Activated CD4-positive, alpha-beta memory T cell treated with anti-CD3 and anti-CD28 coated beads for 36 hours (primary cell): ENCODE measurements at regions not wholly inside any gene's neighbourhood (a gene's known extent, or its start where the extent isn't known, plus 50 kb on each side); places are given as distances from the start of the nearest gene placed in this dataset.

ENCODE experiments used
- CTCF ChIA-PET: fragments of 350-600 bp; sonication (Branson Sonifier 250); formaldehyde crosslinking; loops from one replicate; lab custom pipeline; 2021; ENCODE audit warnings: antibody characterized with exemption, inconsistent platforms; lab: Charles Lee
- POLR2A ChIA-PET: fragments of 350-600 bp; sonication (Branson Sonifier 250); formaldehyde crosslinking; loops from one replicate; lab custom pipeline; 2021; ENCODE audit warnings: antibody characterized with exemption; lab: Charles Lee
- DNase-seq: peaks from one replicate; pipeline ENCODE4 v3.0.0-alpha.2; 2020
- H3K27ac Mint-ChIP-seq: one replicate; pipeline ENCODE4 v1.8.0; 2021; ENCODE audit warnings: mixed read lengths
- H3K27me3 Mint-ChIP-seq: one replicate; pipeline ENCODE4 v1.8.0; 2021; ENCODE audit warnings: mixed read lengths
- H3K36me3 Mint-ChIP-seq: one replicate; pipeline ENCODE4 v1.8.0; 2021; ENCODE audit warnings: mixed read lengths
- H3K4me1 Mint-ChIP-seq: one replicate; pipeline ENCODE4 v1.8.0; 2021; ENCODE audit warnings: low read depth, mixed read lengths
- H3K4me3 Mint-ChIP-seq: one replicate; pipeline ENCODE4 v1.8.0; 2021; ENCODE audit warnings: mild to moderate bottlenecking, mixed read lengths
- H3K9me3 Mint-ChIP-seq: one replicate; pipeline ENCODE4 v1.8.0; 2021; ENCODE audit warnings: mixed read lengths
- intact Hi-C: fragments of 100-400 bp; cut with micrococcal nuclease; formaldehyde crosslinking; loops from one replicate; pipeline ENCODE4 v1.15.1; 2023

DNA sequence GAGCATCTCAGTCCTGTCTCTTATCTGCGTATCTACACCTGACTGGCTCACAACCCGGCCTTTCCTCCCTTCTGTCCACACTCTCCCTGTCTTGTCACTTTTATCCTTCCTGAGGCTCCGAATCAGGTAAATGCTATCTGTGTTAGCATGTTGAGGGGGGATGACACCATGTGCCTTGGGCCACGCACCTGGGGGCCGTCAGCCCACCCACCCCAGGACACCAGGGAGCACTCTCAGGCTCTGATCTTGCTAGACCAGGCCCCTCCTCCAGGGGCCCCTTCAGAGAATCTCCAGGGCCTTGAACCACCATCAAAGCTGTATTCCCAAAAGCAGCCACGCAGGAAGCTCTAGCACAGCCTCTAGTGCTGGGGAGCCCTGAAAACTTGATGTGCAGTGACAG, 278.7 kb upstream of the SHH start:
- H3K27ac Mint-ChIP-seq = no peak overlapping the region
- no peaks in the 10 kb centered on the region for H3K9me3 Mint-ChIP-seq
- POLR2A ChIA-PET = no interaction called here
- DNase-seq = no peak
- intact Hi-C loops = no loop called here
- no peaks in the 10 kb centered on the region for H3K4me1 Mint-ChIP-seq
- no peak overlapping the region for H3K4me3 Mint-ChIP-seq
- H3K27me3 Mint-ChIP-seq = peaks cover 1% of the 10 kb centered on the region
- H3K36me3 Mint-ChIP-seq = no peaks in the 10 kb centered on the region
- CTCF ChIA-PET = no interaction called here

DNA sequence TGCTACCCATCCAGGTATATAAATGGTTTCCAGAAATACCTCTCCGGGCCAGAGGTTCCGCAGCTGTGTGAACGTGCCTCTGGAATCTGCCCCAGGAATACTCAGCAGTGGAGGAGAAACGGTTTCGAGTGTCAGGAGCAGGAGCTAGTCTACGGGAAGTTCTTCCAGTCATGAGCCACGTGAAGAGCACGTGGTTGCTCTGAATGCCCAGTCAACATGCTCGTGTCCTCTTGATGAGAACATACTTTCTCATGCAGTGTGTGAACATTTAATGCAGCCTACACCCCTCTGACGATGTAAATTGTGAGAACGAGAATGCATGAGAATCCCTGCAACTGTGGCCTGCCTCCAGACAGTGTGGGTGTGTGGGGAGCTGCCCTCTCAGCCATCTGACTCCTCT, 277.0 kb upstream of the SHH start:
- no peak for DNase-seq
- ChIA-PET CTCF (no interaction called here), POLR2A (no interaction called here)
- H3K4me3 Mint-ChIP-seq = no peak overlapping the region
- no peaks in the 10 kb centered on the region for H3K9me3 Mint-ChIP-seq
- H3K4me1 Mint-ChIP-seq = no peaks in the 10 kb centered on the region
- H3K36me3 Mint-ChIP-seq = no peaks in the 10 kb centered on the region
- H3K27ac Mint-ChIP-seq = no peak overlapping the region
- peaks cover 1% of the 10 kb centered on the region for H3K27me3 Mint-ChIP-seq
- intact Hi-C loops = no loop called here

DNA sequence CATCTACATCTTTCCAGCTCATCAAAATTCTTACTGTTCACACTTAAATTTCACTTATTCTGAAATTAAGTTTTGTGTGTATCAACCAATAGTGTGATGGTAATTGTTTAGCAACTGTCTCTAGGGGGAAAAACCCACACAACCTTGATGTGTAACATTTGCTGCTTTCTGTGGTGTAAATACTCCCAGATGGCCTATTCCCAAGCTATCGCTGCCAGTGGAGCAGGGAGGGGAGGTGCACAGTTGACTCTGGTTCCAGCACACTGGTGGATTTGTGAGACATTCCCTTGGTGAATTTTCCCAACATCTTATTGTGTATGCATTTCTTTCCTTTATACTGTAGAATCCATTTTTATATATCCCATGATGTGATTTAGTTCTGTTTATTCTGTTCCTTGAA, 275.9 kb upstream of the SHH start:
- intact Hi-C loops = no loop called here
- Mint-ChIP-seq H3K36me3 (no peaks in the 10 kb centered on the region), H3K4me3 (no peak overlapping the region), H3K27ac (no peak overlapping the region), H3K27me3 (peaks cover 1% of the 10 kb centered on the region), H3K4me1 (no peaks in the 10 kb centered on the region), H3K9me3 (no peaks in the 10 kb centered on the region)
- ChIA-PET POLR2A (no interaction called here), CTCF (no interaction called here)
- no peak for DNase-seq

GRCh38 chr7:156082048-156083040, 270.1 kb upstream of the SHH start:
- Mint-ChIP-seq H3K27me3 (no peaks in the 10 kb centered on the region), H3K36me3 (no peaks in the 10 kb centered on the region), H3K4me1 (no peaks in the 10 kb centered on the region), H3K9me3 (no peaks in the 10 kb centered on the region), H3K27ac (no peak overlapping the region), H3K4me3 (no peak overlapping the region)
- ChIA-PET POLR2A (no interaction called here), CTCF (no interaction called here)
- intact Hi-C loops = no loop called here
- no peak for DNase-seq

GRCh38 chr7:156080596-156080995, 268.3 kb upstream of the SHH start:
- no peak for DNase-seq
- no peak overlapping the region for H3K4me3 Mint-ChIP-seq
- no peaks in the 10 kb centered on the region for H3K27me3 Mint-ChIP-seq
- H3K27ac Mint-ChIP-seq = no peak overlapping the region
- ChIA-PET POLR2A (no interaction called here), CTCF (no interaction called here)
- intact Hi-C loops = no loop called here
- H3K4me1 Mint-ChIP-seq = no peaks in the 10 kb centered on the region
- no peaks in the 10 kb centered on the region for H3K36me3 Mint-ChIP-seq
- no peaks in the 10 kb centered on the region for H3K9me3 Mint-ChIP-seq

DNA sequence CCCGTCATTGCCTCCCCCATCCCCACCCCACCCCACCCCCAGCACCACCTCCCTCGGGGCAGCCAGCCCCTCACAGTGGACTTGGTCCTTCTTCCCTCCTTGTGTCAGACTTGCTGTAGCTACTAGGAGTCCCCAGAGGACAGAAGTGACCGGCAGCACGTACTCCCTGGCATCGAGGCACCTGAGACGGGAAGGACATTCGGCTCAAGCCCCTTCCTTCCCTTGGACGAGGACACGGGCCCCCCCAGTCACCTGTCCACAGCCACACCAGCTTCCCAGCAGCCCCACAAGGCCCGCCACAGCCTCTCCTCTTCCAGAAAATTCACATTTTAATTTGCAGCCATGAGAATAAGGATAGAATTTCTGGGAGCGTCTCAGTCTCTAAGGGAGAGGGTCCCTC, 267.8 kb upstream of the SHH start:
- no peak for DNase-seq
- no peak overlapping the region for H3K4me3 Mint-ChIP-seq
- H3K27me3 Mint-ChIP-seq = no peaks in the 10 kb centered on the region
- H3K36me3 Mint-ChIP-seq = no peaks in the 10 kb centered on the region
- POLR2A ChIA-PET = no interaction called here
- no peaks in the 10 kb centered on the region for H3K4me1 Mint-ChIP-seq
- H3K27ac Mint-ChIP-seq = no peak overlapping the region
- intact Hi-C loops = no loop called here
- H3K9me3 Mint-ChIP-seq = no peaks in the 10 kb centered on the region
- CTCF ChIA-PET = no interaction called here

- H3K4me3 Mint-ChIP-seq = no peak overlapping the region
- no peaks in the 10 kb centered on the region for H3K9me3 Mint-ChIP-seq
- no peaks in the 10 kb centered on the region for H3K36me3 Mint-ChIP-seq
- DNase-seq = no peak
- no peaks in the 10 kb centered on the region for H3K27me3 Mint-ChIP-seq
- POLR2A ChIA-PET = no interaction called here
- intact Hi-C loops = no loop called here
- CTCF ChIA-PET = no interaction called here
- H3K4me1 Mint-ChIP-seq = no peaks in the 10 kb centered on the region
- no peak overlapping the region for H3K27ac Mint-ChIP-seq
Observed at GRCh38 chr7:156079156-156079555, 266.9 kb upstream of the SHH start.

DNA sequence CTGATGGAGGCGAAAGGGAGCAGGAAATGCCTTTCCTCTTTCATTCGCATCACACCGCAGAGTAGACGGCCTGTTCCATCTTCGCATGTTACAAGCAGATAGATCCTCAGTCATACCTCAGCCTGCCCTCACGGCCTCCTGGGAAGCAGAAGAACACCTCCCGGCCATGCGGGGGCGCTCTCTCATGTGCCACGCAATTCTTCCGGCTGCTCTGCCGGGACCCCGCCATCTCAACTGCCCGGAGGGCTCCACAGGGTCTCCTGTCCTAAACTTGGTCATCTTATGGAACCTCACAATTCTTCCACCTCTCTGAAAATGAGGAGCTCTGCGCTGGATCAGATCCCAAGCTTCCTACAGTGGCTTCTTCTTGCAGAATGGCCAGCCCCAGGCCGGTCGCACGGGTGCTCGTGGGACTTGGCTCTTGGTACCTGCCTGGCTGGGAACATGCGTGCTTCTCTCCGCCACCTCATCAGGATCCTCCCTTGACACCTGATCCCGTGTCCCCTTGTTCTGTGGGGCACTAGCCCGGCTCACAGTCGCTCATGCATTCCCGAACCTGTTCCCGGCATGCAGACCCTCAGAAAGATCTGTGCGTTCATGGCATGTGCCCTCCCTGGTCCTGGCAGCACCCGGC, 262.8 kb upstream of the SHH start:
- ChIA-PET POLR2A (no interaction called here), CTCF (no interaction called here)
- no peak for DNase-seq
- H3K36me3 Mint-ChIP-seq = no peaks in the 10 kb centered on the region
- no peak overlapping the region for H3K4me3 Mint-ChIP-seq
- no peaks in the 10 kb centered on the region for H3K4me1 Mint-ChIP-seq
- H3K27ac Mint-ChIP-seq = no peak overlapping the region
- H3K9me3 Mint-ChIP-seq = no peaks in the 10 kb centered on the region
- no peaks in the 10 kb centered on the region for H3K27me3 Mint-ChIP-seq
- intact Hi-C loops = no loop called here

DNA sequence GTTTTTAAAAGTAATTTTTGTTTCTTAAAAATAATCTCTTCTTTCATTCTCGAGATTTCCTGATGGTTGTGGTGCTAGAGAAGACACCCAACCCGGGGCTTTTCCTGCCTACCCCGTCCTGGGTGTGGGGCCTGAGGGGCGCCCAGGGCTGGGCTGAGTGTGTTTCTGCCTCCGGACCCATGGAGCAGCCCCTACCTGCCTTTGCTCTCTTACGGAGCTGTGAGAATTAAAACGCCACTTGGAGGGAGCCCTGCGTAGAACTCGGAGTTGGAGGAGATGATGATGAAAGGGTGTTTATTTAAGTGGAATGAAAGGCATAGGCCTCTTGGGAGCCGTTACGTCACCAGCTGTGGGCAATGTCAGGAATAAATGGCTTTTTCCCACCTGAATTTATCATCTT, 261.8 kb upstream of the SHH start:
- Mint-ChIP-seq H3K36me3 (no peaks in the 10 kb centered on the region), H3K27ac (no peak overlapping the region), H3K9me3 (no peaks in the 10 kb centered on the region), H3K4me1 (no peaks in the 10 kb centered on the region), H3K27me3 (no peaks in the 10 kb centered on the region), H3K4me3 (no peak overlapping the region)
- no peak for DNase-seq
- ChIA-PET POLR2A (no interaction called here), CTCF (no interaction called here)
- intact Hi-C loops = no loop called here

- Mint-ChIP-seq H3K27me3 (no peaks in the 10 kb centered on the region), H3K36me3 (no peaks in the 10 kb centered on the region), H3K4me3 (no peak overlapping the region), H3K9me3 (no peaks in the 10 kb centered on the region), H3K4me1 (no peaks in the 10 kb centered on the region), H3K27ac (no peak overlapping the region)
- ChIA-PET POLR2A (no interaction called here), CTCF (no interaction called here)
- DNase-seq = no peak
- intact Hi-C loops = no loop called here
Observed at GRCh38 chr7:156073366-156074052, 261.2 kb upstream of the SHH start.

- H3K4me1 Mint-ChIP-seq = no peaks in the 10 kb centered on the region
- intact Hi-C loops = no loop called here
- no peak for DNase-seq
- no peak overlapping the region for H3K27ac Mint-ChIP-seq
- no peaks in the 10 kb centered on the region for H3K9me3 Mint-ChIP-seq
- H3K27me3 Mint-ChIP-seq = peaks cover 1% of the 10 kb centered on the region
- no peaks in the 10 kb centered on the region for H3K36me3 Mint-ChIP-seq
- no peak overlapping the region for H3K4me3 Mint-ChIP-seq
- ChIA-PET POLR2A (no interaction called here), CTCF (no interaction called here)
Observed at GRCh38 chr7:156071612-156072011, 259.3 kb upstream of the SHH start.

- CTCF ChIA-PET = no interaction called here
- Mint-ChIP-seq H3K4me1 (no peaks in the 10 kb centered on the region), H3K27me3 (peaks cover 1% of the 10 kb centered on the region), H3K4me3 (no peak overlapping the region), H3K36me3 (no peaks in the 10 kb centered on the region), H3K9me3 (no peaks in the 10 kb centered on the region), H3K27ac (no peak overlapping the region)
- intact Hi-C loops = no loop called here
- DNase-seq = no peak
- POLR2A ChIA-PET = no interaction called here
Observed at GRCh38 chr7:156069891-156070290, 257.6 kb upstream of the SHH start.
